H54 (cell line): ENCODE measurements at regions not wholly inside any gene's neighbourhood (a gene's known extent, or its start where the extent isn't known, plus 50 kb on each side); places are given as distances from the start of the nearest gene placed in this dataset.

Source experiments
- DNase-seq: peaks from one replicate; pipeline ENCODE4 v3.0.0; 2011; ENCODE audit warnings: low spot score, mixed read lengths; ENCODE audit not compliant: insufficient read length
- FAIRE-seq: peaks from 3 replicates; lab custom pipeline; 2011; peaks lifted over from hg19 to GRCh38; lab: Jason Lieb, UNC
- POLR2A ChIP-seq: IDR thresholded peaks from 2 replicates; pipeline ENCODE4 v1.6.1; 2011; ENCODE audit warnings: low read depth, mild to moderate bottlenecking, low read length

DNA sequence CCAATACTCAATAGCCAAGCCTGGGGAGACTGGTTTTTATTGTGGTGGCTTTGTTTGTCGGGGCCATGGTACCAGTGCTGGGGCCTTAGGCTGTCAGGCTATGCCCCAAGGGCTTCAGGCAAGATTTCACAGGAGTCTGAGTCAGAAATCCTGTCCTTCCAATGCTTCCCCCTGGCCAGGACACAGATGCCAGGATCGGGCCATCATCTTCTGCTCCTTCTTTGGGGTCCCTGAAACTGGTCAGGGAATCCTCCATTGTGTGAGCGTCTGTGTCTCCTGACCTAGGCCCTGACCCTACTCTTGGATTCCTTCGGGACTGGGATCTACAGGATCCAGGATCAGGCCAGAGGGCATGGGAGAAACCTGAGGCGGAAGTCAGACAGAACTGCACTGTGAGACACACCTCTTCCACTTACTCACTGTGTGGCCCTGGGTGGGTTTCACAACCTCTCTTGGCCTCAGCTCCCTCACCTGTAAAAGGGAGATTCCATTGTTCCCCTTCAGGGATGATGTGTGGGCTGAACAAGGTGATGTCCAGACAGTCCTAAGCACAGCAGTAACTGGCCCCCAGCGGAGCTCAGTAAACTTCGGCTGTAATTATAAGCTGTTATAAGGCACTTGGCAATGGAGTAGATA lies 292.7 kb downstream of the UACA start:
- no peak for TF ChIP-seq POLR2A
- FAIRE-seq (no peak), DNase-seq (no peak)

DNA sequence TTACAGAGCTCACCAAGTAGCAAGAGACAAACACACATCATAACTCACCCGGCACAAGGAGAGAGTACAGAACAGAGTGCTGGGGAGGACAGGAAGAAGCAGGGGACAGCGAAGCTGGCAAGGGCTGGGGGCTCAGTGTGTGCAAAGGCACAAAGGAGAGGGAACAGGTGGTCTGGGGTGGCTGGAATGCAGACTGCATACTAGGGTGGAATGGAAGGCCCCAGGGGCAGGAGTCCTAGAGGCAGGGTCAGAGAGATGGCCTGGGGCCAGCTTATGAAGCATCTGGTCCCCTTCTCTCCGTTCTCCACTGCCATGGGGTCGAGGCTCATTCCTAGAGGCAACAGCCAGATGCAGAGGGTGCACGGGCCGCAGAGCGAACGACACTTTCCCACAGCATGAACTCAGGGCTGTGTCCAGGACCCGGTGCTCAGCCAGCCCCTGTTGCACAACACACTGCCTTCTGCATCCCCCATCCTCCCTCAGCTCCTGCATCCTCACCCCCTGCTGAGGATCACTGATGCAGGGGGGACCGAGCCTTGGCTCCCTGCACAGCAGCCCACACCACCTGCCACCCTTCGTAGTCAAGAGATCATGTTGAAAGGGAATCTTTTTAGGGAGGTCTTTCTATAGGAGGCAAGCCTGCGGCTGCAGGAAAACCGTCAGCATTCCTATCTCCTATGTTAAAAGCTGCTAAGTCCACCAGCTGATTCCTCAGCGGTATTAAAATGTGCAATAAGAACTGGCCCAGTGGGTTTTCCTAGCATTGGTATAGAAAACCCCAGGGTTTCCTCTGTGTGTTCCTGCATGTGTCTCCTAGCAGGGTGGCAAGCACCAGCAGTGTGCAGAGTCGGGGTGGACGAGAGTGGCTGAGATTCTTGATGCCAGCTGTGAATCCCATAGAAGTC lies 293.5 kb downstream of the UACA start:
- TF ChIP-seq POLR2A, result no peak
- no peak for DNase-seq
- no peak for FAIRE-seq

- DNase-seq (no peak), FAIRE-seq (no peak)
- no peak for TF ChIP-seq POLR2A
Observed at GRCh38 chr15:70469182-70469581, 294.2 kb downstream of the UACA start.

DNA sequence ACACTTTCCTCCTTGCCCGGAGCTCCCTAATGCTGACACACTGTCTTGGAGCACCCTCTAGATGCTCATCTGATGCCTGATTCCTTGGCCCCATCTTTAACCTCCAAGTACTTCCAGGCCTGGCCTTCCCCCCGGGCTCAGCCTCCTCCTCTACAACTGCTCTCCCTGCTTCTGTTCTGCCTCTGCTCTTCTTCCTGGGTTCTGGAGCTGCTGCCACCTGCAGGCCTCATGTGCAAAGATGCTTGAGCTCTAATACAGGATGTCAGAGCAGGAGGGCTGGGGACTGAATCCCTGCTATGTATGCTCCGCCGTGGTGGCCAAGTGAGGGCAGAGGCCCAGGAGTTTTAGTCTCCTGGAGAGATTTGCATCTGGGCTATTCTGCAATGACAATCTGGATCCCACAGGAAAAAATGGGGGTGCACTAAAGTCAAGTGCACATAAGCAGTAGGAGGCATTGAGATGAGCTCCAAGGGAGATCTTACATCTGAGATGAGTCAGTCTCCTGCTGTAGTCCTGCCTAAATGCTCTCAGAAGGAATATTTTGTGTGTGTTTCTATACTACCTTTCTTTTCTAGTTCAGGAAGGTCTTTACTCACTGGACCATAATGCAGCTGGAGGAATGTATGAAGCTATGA lies 296.3 kb downstream of the UACA start:
- DNase-seq, result peak; percentile 36
- FAIRE-seq, result no peak
- TF ChIP-seq POLR2A, result no peak

DNA sequence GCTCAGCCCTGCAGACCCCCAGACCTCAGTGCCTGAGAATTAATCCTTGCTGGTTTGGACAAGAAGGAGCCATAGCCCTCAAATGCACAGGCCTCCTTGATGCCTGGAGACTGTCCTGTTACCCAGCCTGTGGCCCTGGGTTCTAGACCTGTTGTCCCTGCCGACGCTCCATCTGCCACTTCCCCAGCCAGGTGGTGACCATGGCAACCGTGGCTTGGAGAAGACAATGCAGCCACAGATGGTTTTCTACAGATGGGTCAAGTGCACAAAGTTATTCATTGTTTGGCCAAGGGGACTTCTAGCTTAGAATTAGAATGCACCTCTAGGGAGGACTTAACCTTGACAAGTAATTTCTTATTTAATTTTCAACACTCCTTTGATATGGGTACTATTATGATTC lies 297.1 kb downstream of the UACA start:
- no peak for FAIRE-seq
- DNase-seq, result no peak
- no peak for TF ChIP-seq POLR2A

DNA sequence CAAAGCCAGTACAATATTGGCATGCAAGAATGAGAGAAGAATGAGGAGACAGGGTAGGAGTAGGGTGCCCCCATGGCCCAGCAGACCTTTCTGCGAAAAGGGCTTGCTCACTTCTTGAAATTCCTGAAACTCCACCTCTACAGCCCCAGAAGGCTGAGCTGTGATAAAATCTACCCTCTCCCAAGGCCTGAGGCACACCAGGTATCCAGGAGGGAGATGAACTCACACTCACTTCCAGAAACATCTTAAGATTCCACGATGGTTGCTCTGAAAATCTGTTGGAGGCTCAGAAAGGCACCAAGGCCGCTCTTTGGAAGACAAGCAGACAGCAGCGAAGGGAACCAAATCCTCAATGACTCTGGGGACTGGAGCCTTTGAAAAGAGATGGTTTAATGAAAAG lies 297.5 kb downstream of the UACA start:
- DNase-seq, result no peak
- no peak for TF ChIP-seq POLR2A
- FAIRE-seq, result no peak

DNA sequence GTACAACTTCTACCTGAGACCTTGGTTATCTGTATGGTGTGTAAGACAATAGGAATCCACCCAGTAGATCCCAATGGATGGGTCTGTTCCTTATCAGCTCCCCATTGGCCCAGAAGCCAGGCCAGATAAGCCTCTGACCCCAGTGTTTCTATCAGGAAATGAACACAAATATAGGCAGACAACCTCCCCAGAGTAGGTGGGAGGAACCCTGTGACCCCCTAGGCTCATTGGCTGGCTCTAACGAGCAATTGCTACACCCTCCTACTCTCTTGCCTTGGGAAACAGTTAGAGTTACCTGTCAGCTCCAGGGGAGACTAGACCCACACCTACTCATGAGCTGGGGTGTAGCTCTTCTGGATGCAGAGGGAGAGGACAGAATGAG lies 299.9 kb downstream of the UACA start:
- DNase-seq (no peak), FAIRE-seq (no peak)
- TF ChIP-seq POLR2A, result no peak

- no peak for TF ChIP-seq POLR2A
- DNase-seq (no peak), FAIRE-seq (no peak)
Observed at GRCh38 chr15:70461992-70462391, 301.4 kb downstream of the UACA start.

DNA sequence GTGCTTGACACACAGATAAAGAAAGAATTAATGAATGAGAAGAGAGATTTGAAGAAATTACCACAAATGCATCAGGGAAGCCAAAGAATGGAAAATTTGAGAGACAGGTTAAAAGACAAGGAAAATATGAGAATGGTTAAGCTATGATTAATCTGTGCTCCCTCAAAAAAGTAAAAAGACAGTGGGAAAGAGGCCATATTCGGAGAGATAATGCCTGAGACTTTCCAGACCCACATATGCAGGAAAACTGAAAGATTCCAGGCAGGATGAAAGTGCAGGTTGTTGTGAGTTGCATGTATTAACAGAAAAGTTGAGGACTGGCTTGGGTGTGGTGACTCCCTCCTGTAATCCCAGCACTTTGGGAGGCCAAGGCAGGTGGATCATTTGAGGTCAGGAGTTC lies 302.3 kb downstream of the UACA start:
- FAIRE-seq, result no peak
- TF ChIP-seq POLR2A, result no peak
- DNase-seq, result no peak

DNA sequence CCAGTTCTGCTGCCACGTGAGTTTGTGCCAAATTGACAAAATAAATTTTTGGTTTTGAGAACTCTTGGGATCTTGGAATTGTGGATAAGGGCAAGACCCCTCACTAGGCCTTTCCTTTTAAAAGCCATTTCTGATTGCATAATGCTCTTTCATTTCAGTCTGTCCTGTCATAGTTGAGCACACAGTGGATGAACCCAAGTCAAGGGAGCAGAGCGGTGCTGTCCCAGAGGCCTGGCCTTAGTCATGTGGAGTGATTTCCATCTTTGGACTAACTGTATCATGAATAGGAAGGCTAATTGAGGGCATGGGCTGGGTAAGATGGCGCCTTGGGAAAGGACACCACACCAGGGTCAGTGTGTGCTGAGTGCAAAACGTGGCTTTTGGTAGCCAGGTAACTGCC lies 304.0 kb downstream of the UACA start:
- no peak for FAIRE-seq
- DNase-seq, result no peak
- TF ChIP-seq POLR2A, result no peak

GRCh38 chr15:70453766-70454165 lies 309.6 kb downstream of the UACA start:
- FAIRE-seq (no peak), DNase-seq (no peak)
- TF ChIP-seq POLR2A, result no peak

DNA sequence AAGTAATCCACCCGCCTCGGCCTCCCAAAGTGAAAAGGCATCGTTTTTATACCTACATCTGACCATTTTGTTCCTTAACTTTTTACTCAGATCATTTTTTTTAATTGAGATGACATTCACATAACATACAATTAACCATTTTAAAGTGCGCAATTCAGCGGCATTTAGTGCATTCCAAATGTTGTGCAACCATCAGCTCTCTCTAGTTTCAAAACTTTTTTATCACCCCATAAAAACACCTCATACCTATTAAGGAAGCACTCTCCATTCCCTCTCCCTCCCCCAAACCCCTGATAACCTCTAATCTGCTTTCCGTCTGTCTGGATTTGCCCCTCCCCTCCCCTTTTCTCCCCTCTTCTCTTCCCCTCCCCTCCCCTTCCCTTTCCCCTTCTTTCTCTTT lies 310.1 kb downstream of the UACA start:
- TF ChIP-seq POLR2A, result no peak
- DNase-seq (no peak), FAIRE-seq (no peak)

DNA sequence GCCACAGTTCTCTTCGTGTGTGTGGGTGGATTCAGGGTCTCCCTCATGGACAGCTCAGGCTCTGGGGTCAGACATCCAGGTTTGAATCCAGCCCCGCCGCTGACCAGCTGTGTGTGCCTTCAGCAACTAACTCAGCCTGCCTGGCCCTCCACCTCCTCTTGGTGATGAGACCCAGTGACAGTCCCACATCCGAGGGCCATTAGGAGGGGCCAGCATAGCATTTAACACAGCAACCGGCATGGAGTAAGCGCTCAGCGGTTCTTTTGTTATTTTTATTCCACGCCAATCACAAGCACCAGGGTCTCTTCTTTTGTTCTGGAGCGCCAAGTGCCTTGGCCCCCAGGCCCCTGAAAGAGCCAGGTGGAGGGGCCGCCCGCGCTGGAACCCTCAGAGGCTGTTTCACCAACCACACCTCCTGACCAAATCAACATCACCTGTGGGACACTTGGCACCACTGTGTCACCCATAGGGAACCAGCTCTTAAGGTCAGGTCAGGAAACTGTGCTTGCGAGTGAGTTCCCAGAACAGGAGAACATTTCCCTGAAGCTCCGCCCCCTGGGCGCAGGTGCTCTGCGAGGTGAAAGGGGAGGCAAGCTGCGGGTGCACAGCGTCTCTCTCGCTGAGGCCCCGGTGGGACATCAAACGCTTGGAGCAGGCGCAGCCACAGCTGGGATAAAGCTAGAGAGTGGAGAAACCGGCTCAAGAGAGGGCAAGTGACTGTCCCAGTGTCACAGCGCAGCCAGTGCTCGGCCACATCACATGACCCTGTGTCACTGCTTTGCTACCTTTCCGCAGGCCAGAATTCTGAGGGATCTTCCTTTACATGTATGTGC lies 311.3 kb downstream of the UACA start:
- no peak for TF ChIP-seq POLR2A
- no peak for DNase-seq
- no peak for FAIRE-seq

DNA sequence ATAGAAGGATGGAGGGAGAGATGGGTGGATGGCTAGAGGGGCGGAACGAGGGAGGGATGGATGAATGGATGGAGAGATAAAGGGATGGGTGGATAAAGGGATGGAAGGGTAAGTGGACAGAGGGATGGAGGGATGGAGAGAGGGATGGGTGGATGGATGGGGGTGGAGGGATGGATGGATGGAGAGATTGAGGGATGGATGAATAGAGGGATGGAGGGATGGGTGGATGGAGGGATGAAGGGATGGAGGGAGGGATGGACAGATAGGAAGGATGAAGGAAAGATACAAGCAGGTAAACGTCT lies 313.3 kb downstream of the UACA start:
- no peak for TF ChIP-seq POLR2A
- FAIRE-seq, result no peak
- no peak for DNase-seq
